Stimulated activated CD8-positive, alpha-beta memory T cell treated with anti-CD3 and anti-CD28 coated beads, Interleukin-12 subunit alpha, Interleukin-12 subunit beta, amount 100 ng/mL, for 24 hours (primary cell): ENCODE measurements at regions not wholly inside any gene's neighbourhood (a gene's known extent, or its start where the extent isn't known, plus 50 kb on each side); places are given as distances from the start of the nearest gene placed in this dataset.
"Not testable (repeated sequence)": the region's sequence is repeated elsewhere in the genome, so short reads cannot be mapped to it uniquely, and the experiment has no call there.

Experiments
- DNase-seq: peaks from one replicate; pipeline ENCODE4 v3.0.0-alpha.2; 2020; ENCODE audit errors: extremely low read depth

DNA sequence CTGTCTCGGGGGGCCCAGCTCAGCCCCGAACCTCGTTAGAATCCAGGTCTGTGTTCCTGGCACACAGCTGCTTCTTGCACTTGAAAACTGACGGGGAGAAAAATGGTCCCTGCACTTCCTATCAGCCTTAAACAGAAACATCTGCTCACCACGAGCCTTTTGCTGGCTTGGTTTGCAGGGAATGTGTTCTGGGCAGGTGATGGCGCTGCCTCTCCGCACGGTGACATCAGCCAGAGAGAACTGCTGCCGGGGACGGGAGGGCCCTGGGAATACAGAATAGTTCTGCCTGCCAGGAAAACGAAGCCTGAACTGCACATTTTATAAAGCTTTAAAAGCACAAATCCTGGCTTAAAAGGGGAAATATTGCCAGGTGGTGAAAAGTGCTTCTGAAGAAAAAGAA, 622.5 kb downstream of the TYW1 start:
- DNase-seq, result no peak

DNA sequence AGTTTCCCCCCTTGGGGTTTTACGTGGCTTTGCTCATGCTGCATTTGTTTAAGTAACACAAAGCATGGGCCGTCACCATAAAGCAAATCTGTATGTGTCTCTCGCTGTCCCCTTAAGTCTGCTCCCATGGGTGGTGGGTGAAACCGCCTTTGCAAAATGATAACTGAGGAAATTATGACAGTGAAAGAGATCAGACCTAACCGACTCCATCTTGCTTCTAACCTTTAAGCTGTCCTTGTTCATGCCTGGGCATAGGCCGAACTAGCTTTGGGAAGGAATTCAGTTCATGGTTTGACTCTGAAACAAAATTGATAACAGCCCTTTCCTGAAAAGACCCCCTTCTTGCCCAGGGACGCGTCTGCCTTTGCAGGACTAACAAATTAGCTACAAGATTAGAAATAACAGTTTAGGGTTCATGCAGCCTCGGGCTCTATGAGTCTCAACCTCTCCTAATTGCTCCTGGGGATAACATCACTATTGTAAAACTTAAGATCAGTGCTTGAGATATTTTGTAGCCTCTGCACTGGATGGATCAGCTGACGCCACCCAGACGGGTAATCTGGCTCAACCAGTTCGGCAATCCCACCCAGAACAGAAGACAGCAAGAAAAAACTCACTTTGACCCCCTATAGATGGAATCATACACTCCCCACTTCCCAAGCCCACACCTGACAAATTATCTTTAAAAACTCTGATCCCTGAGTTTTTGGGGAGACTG, 623.7 kb downstream of the TYW1 start:
- DNase-seq, result no peak

GRCh38 chr7:67621704-67622103, 625.1 kb downstream of the TYW1 start:
- no peak for DNase-seq

GRCh38 chr7:67625257-67625737, 628.7 kb downstream of the TYW1 start:
- DNase-seq, result no peak

DNA sequence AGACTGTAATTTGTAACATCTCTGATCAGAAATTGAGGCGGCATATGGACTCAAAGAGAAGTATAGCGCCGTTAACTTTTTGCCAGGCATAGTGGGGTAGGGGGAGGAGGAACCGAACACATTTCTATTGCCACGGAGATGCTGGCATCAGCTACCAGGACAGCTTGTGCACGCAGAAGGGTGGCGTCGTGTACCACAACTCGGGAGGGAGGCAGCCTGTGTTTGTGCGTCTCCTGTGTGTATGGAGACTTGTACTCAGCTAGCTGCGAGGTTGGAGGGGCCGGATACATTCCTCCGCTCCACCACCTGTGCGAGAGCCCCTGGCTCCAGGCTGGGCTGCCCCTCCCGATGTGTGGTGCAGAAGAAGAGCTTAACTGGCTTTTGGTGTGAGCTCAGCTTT, 634.8 kb downstream of the TYW1 start:
- DNase-seq, result no peak

DNA sequence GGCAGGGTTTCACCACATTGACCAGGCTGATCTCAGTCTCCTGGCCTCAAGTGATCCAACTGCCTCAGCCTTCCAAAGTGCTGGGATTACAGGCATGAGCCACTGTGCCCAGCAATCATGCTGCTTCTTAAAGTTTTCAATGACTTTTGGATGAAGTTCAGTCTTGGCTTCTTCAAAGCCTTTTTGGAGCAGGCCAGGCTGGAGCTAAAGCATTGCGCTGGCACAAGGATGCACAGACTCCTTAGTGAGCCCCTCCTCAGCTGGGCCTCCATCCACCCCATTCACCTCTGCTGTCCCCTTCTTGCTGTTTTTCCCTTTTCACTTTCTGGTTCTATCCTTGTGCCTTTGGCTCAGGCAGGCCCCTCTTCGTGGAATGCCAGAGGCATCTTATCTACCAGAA, 638.6 kb downstream of the TYW1 start:
- DNase-seq, result no peak

DNA sequence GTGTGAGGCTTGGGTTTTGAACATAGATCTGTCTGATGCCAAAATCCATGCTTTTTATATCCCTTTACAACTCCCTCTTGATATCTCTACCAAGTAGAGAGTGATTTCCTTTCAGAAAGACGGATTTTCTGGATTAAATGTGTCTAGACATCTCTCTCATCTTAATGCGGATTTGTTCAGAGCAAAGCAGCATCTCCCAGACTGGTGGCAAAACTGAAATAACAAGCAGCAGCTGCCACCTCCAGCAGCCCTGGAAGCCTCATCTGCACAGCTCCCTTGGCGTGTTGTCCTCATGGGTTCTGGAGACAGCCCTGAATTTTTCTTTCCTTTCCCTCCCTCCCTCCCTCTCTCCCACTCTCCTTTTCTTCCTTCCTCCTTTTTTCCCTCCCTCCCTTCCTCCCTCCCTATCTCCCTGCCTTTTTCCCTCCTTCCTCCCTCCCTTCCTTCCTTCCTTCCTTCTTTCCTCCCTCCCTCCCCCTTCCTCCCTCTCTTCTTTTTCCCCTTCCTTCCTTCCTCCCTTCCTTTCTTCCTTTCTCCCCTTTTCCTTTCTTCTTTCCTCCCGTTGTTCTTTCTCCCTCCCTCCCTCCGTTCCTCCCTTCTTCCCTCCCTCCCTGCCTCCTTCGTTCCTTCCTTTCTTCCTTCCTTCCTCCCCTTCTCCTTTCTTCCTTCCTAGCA, 639.9 kb downstream of the TYW1 start:
- no peak for DNase-seq

GRCh38 chr7:67637023-67637358, 640.4 kb downstream of the TYW1 start:
- DNase-seq, result no peak

DNA sequence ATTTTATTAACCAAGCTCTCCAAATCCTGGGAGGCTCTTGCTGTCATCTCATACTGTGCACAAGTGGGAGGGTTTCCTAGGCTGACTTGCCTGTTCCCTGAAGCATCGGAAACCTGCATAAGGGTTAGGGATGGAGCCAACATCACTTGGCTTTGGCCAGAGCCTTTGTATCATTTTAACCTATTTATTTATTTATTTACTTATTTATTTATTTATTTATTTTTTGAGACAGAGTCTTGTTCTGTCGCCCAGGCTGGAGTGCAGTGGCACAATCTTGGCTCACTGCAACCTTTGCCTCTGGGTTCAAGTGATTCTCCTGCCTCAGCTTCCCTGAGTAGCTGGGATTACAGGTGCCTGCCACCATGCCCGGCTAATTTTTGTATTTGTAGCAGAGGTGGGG, 645.9 kb downstream of the TYW1 start:
- DNase-seq, result not testable (repeated sequence)

GRCh38 chr7:67644151-67644550, 647.5 kb downstream of the TYW1 start:
- no peak for DNase-seq

- DNase-seq, result no peak
Observed at GRCh38 chr7:67652937-67653336, 656.3 kb downstream of the TYW1 start.

- no peak for DNase-seq
Observed at GRCh38 chr7:67653856-67654454, 657.3 kb downstream of the TYW1 start.

DNA sequence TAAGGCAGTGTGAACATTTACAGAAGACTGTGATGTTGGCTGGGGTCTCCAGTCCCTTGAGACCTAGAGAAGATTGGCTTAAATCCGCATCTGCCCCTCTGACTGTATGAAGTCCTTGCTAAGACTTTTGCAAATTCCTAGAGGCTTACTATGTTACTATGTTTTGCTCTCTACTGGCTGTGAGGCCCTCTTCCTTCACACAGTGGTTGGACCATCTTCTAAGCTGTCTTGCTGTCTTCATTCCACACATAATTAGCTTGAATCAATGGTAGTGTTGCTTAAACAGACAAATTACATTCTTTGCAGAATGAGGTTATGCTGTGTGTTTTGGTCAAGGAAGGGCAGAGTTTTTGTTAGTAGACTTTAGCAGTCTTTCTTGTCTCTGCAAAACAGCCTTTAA, 658.0 kb downstream of the TYW1 start:
- DNase-seq, result no peak

DNA sequence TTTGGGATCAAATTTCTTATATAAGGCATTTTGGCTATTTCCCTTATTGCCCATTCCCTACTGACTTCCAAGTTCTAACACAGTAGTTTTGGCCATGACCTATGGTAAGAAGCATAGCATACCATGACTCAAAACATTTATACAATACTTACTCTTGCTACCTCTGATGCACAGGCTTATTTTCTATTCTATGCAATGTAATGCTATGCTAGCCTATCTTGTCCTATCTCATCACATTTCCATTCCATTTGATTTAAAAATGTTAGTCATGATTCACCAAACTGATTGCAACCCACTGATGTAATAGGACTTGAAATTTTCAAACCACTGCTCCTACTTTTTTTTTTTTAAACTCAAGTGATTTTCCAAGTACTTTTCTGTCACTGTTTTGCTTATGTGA, 658.5 kb downstream of the TYW1 start:
- DNase-seq, result no peak

GRCh38 chr7:67659091-67659490, 662.5 kb downstream of the TYW1 start:
- no peak for DNase-seq

GRCh38 chr7:67662804-67663203, 666.2 kb downstream of the TYW1 start:
- no peak for DNase-seq

- no peak for DNase-seq
Observed at GRCh38 chr7:67663644-67664043, 667.0 kb downstream of the TYW1 start.

GRCh38 chr7:67666359-67666758, 669.7 kb downstream of the TYW1 start:
- DNase-seq, result not testable (repeated sequence)

GRCh38 chr7:67671006-67671548, 674.4 kb downstream of the TYW1 start:
- DNase-seq, result no peak

- DNase-seq, result no peak
Observed at GRCh38 chr7:67673861-67674260, 677.2 kb downstream of the TYW1 start.

GRCh38 chr7:67674862-67675261, 678.2 kb downstream of the TYW1 start:
- DNase-seq, result not testable (repeated sequence)

- no peak for DNase-seq
Observed at GRCh38 chr7:67675971-67676370, 679.3 kb downstream of the TYW1 start.

DNA sequence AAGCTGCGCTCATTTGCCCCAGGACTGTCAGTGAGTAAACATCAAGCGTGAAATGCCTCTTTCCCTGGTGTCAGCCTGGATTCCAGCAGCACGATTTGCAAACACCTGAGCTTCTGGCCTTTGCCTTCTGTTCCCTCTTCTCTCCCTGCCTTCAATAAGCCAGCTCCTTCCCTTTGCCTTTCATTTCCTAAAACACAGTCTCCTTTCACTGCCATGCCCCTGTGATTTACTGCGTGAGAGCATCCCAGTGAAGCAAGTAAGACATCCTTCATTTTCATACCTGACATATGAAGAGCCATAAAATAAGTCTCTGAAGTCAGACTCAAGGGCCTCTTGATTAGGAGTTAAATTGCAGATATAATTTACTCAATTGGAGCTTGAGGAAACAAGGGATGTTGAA, 681.8 kb downstream of the TYW1 start:
- no peak for DNase-seq
